ENCODE measurements at regions not wholly inside any gene's neighbourhood (a gene's known extent, or its start where the extent isn't known, plus 50 kb on each side); places are given as distances from the start of the nearest gene placed in this dataset.
"Not testable (repeated sequence)": the region's sequence is repeated elsewhere in the genome, so short reads cannot be mapped to it uniquely, and the experiment has no call there.

DNA sequence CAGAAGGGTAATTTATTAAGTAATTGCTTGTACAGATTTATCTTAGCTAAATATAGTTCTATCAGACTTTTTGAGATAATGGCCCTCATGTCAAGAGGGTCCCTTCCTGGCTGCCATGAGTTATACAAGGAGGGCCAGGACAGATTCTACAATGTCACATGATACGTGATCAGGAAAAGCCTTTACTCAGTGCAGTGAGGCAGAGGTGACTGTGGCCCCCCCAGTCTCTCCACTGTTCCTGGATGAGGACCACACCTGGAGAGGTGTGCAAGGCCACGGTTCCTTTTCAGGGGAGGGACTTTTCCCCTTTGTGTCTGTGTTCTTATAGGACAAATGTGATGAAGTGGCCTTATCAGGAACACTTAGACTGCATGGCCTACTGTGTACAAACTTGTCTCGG, 54.3 kb upstream of the LRCH1 start:
- no peak for DNase-seq

DNA sequence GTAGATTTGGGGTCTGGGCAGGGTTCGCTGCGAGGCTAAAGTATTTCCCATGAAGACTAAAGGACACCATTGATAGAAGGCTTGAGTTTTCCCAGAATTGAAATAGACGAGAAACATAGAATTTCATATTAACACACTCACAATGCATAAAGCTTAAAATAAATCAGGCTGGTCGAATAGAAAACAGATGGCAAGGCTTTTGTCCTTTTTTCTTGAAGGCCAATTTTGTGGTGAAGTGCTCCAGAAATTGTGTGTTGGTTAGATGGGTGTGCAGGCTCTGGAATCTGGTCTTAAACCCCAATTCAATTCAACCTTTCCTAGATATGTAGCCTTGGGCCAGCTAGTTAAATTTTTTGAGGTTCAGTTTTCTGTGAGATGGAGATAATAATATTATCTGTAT, 56.9 kb upstream of the LRCH1 start:
- no peak for DNase-seq

DNA sequence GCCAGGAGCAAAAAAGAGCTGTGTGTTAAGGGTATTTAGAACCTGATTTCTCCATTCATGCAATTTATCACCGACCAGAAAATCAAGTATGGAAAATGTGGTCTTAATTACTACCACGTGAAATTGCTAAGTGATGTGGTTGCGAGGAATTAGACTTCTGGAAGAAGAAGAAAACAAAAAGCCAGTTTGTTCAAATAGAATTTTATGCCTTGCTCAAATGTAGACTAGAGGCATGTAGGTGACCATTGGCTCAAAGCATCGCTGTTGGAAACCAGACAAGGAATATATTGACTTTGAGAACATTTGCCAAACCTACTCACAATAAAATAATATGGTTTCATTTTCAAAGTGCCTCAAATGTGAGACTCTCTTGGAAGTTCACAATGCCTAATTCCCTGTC, 57.3 kb upstream of the LRCH1 start:
- DNase-seq, result no peak

DNA sequence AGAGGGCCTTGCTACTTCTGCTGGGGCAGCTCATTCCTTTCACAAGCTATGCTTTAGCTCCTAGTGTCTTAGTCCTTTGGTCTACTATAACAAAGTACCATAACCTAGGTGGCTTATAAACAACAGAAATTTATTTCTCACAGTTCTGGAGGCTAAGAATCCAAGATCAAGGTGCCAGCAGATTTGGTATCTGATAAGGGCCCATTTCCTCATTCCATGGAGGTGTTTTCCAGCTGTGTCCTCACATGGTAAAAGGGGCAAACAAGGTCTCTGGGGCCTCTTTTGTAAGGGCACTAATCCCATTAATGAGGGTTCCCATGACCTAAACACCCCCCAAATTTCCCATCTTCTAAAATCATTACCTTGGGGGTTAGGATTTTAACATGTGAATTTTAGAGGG, 57.9 kb upstream of the LRCH1 start:
- DNase-seq, result no peak

DNA sequence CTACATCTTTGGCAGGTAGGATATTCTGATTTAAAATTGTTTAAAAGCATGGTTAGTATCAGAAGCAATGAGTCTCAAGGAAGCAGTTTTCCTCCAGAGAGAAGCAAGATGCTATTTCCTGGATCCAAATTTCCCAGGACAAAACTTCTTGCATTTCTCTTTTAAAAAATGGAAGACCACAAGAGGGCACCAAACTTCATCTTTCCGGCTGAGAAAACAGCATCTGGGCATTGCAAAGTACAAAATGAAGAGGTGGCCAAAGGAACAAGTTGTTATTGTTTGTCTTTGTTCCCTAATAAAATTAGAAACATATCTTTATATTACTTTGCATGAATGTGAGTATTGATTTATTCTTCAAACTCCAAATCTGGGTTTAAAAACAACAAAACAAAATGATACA, 60.0 kb upstream of the LRCH1 start:
- no peak for DNase-seq

DNA sequence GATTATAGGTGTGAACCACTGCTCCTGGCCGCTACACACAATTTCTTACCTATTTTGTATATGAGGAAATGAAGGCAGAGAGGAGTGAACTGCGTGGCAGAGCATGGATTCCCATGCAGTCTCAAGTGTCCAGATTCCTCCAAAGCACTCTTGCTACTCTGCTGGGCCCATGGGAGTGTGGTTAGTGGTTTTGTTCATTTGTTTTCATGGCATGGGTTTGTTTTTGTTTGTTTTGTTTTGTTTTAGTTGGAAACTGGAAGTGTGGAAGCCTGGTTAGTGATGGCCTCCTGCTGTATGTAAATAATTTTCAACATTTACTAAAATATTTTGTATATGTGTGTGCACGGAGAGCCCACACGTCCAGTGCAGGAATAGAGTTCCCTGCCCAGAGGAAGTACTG, 61.3 kb upstream of the LRCH1 start:
- DNase-seq, result no peak

DNA sequence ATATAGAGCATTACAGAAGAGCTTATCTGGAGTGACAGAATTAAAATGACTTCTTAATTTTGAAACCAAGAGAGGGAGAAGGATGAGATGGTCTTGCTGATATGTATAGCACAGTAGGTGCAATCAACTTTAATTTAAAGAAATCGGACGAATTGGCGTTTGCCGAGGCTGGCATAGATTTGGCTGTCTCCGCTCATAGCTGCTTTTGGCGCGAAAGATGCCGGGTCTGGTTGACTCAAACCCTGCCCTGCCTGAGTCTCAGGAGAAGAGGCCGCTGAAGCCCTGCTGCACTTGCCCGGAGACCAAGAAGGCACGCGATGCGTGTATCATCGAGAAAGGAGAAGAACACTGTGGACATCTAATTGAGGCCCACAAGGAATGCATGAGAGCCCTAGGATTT, 62.3 kb upstream of the LRCH1 start:
- DNase-seq, result not testable (repeated sequence)

DNA sequence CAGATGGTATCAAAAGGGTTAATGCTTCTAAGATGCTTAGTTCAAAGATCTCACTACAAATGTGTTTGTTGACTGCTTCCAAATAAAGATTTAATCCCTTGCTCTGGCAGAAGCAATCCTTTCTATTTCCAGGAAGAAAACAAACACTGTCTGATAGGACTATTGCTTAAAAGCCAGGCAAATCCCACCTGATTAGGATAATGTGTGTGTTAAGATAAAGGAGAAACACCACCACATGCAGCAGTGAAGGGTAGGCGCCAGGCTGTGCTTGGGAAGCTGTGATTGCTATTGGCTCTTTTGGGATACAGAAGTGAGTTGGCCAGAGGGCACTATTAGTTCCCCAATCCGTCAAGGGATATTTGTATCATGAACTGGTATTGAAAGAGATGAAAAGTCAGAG, 62.8 kb upstream of the LRCH1 start:
- no peak for DNase-seq

DNA sequence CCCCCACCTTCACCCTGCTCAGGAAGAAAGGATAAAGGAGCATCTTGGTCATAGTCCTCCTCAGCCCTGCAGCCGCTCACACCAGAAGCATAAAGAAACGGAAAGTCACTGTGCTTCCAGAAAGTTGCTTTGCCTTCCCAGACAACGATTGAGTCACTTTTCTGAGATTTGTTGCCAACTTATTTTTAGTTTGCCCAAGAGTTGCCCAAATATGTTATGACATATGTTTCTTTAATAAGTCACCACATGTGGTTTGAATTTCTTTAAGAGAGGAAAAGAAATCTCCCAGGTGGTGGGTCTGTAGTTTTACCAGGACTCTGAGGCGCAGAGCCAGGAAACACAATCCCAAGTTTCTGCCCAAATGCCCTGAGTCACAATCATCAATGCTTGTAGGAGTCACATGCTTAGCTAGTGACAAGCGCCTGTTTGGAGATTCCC, 63.4 kb upstream of the LRCH1 start:
- no peak for DNase-seq

DNA sequence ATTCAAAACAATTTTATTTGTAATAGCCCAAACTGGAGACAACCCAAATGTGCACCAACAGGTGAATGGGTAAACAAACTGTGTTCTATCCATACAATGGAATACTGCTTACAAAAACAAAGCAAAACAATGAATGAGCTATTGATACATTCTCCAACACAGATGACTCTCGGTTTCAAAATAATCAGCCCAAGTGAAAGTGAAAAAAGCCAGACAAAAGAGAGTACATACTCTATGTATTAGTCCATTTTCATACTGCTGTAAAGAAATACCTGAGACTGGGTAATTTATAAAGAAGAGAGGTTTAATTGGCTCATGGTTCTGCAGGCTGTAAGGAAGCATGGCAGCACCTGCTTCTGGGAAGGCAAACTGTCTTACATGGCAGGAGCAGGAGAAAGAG, 65.2 kb upstream of the LRCH1 start:
- DNase-seq, result no peak

DNA sequence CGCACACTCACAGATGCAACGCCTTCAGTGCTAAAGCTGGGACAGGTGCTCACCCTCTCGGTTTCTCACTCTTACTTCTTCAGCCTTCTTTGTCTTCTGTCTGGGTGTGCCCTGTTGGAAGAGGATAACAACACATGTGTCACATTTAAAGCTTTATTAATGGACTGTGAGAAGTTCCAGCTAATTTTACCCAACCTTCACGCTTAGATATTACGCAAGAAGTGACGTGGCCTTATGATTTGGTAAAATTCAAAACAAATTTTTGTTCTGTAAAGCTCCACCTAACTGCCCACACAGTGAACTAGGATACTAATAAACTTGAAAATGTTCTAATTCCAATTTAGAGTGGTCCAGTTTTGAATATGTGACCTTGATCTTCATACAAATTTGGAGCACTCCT, 66.7 kb upstream of the LRCH1 start:
- no peak for DNase-seq

DNA sequence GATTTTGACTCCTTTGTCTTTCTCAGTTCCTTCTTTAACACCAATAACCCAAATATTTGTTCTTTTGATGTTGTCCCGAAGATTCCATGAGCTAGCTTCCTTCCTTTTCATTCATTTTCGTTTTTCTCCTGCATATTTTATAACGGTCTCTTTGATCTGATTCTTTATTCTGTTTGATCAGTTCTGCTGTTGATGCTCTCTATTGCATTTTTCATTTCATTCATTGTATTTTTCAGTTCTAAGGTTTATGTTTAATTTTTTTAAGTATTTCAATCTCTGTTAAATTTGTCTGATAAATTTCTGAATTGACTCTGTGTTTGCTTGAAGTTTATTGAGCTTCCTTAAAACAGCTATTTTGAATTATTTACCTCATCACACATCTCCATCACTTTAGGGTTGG, 68.4 kb upstream of the LRCH1 start:
- DNase-seq, result no peak

DNA sequence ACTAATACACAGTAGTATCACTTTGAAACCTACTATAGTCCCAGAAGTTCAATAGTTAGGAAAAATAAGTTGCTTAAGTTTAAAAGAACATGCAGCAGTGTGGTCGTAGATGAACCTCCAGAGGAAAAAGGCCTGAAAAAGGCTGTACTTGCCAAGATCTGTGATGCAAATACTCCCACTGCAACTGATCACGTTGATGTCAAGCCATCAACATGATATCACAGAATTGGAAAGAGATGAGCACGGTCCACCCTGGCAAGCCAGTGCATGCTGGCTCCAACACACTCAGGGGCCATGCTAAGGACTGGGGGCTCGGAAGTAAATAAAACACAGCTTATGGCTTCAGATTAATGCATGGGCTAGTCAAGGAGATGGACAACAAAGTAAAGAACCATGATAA, 71.8 kb upstream of the LRCH1 start:
- no peak for DNase-seq

DNA sequence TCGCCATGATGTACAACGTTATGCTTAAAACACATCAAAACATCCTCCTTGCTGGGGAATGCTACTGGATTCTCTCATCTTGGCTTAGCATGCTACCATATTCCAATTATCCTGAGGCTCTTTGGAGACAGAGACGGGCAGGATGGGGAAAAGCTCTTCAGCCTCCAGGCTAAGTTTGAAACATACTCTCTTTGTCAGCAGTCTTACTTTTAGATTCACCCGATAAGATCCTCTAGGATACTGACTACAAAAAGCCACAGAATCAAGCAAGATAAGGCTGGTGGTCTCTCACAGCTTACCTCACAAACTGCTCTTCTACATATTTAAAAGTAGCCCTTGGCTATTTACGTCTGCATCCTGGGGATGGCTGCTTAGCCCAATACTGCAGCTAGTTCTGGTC, 72.8 kb upstream of the LRCH1 start:
- DNase-seq, result no peak

DNA sequence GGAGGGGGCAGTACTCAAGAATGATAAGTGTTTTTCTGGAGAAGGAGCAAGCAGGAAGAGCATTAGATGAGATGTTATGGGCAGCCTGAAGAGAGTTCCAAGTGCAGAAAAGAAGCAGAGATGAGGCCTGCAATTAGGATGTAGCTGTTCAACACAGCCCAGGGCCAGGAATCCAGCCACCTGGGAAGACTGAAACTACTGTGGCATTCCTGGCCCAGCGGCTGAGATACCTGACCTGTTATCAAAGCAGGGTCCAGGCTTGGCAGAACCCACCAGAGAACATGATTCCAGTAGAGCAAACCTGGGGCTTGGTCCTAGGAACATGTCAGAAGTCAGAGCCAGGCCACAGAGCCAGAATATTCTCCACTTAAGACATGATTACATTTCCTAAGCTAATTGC, 73.3 kb upstream of the LRCH1 start:
- DNase-seq, result no peak

DNA sequence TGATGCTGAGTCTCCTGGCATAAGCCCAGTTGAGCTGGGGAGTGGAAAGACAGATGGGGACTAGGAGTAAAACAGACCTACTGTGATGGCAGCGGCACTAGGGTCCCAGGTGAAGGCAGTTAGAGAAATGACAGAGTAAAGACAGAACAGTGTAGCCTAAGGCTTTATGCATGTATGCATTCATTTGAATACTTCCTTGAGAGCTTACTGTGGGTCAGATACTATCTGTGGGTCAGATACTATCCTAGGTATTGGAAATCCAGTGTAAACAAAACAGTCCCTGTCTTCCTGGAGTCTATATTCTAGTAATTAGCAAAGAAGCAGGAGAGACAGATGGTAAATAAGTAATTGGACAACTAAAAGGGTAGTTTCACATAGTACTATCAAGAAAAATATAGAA, 73.7 kb upstream of the LRCH1 start:
- DNase-seq, result no peak

DNA sequence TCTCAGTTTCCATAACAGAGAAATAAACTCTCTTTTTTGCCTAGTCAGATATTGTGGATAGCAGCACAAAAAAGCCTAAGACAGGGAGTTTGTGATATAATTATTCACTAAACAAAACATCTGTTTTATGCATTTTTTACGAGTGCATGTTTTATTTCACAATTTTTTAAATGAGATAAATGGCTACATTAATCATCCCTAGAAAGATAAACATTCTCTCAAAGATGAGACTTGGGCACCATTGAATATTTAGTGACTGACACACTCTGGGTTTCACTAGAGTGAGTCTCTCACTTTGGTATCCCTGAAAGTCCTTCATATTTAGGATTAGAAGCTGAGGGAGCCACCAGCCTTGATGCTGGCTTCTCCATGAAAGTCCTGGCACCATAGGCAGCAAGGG, 74.3 kb upstream of the LRCH1 start:
- no peak for DNase-seq

DNA sequence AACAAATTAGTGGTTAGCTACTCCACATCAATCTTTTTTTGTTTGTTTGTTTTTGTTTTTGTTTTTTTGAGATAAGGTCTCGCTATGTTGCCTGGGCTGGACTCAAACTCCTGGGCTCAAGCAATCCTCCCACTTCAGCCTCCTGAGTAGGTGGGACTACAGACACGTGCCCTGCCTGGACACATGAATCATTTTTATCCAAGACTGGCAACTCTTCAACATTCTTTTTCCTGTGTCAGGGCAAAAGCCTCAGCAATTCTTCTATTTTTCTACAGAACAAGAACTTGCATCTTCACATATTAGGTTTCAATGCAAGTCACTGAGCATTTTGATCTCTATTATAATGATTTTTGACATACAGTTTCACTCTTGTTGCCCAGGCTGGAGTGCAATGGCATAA, 76.8 kb upstream of the LRCH1 start:
- DNase-seq, result no peak

DNA sequence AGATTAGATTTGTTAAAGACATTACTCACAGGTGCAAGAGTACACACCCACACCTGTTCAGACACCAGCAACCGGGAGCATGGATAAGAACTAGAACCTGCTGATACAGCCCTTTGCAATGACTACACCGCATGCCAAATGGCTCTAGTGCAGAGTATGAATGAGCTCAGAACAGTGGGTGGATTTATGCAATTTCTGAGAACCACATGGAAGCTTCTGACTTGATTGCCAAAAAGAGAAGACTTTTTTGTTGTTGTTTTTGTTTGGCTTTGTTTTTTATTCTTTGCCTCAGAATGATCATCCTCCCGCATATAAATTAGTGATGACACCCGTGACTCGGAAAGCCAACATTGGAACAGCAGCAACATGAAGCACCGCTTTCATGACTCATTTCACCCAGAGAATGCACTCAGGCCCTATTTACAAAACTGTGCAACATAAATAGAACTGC, 77.4 kb upstream of the LRCH1 start:
- DNase-seq, result no peak

DNA sequence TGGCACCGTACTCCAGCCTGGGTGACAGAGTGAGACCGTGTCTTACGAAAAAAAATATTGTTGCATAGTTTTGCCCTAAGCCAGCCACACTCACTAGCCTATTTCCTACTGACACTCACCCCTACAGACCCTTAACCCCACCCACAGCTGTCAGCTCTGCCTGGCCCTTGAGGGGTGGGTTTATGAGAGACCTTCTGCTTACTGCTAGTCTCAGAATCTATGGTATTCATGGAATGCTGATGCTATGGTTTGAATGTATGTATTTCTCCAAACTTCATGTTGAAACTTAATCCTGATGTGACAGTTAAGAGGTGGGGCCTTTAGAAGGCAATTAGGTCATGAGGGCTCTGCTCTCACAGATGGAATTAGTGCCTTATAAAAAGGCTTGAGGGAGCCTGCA, 79.2 kb upstream of the LRCH1 start:
- no peak for DNase-seq

DNA sequence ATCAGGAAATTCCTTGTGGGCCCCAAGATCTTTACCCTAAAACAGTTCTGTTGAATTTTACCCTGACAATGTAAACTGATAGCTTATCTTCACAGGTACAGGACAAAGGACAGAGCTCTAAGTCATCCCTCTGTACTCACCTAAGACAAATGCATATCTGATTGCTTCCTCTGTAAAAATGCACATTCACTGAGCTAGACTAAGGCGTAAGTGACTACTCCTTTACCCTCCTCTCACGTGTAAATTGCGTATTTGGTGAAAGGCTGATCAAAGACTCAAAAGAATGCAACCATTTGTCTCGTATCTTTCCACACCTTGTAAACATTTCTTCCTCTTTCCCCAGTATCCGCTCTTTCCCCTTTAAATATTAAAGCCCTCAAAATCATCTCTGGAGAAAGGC, 80.6 kb upstream of the LRCH1 start:
- no peak for DNase-seq

DNA sequence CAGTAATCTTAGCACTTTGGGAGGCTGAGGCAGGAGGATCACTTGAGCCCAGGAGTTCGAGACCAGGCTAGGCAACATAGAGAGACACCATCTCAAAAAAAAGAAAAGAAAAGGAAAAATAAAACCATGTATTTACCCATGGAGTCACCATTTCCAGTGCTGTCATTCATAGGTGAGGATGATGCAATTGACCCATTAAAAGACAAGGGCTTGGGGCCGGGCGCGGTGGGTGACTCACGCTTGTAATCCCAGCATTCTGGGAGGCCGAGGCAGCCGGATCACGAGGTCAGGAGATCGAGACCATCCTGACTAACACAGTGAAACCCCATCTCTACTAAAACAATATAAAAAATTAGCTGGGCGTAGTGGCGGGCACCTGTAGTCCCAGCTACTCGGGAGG, 82.6 kb upstream of the RUBCNL start:
- not testable (repeated sequence) for DNase-seq

DNA sequence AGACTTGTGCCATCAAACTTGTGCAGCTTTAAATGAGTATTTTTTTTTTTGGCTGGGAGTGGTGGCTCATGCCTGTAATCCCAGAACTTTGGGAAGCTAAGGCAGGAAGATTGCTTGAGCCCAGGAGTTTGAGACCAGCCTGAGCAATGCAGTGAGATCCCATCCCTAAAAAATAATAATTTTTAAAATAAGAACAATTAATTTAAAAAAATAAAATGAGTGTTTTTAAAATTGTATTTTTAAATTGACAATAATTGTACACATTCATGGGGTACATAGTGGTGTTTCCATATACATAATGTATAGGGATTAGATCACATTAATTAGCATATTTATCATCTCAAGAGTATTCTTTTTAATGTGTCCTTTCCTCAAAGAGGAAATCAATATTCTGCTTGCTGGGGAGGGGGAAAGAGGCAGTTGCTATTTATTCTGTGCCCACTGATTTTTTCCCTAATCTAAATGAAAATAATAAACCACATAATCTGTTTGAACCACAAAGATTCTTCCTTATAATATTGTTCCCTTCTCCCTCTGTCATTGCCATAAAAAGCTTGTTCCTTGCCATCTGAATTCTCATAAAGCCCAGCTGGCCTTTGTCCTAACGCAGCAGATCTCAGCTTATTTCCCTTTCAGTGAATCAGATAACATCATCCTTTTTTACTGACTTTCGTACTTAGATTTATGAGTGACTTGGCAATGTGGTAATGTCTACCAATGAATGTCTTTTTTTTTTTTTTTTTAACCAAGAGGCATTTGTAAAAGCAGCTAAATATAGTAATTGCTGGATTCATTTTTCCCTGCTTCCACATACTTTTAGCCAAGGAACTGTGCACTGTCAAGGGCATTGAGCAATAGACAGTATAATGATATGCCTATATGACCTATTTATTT, 81.8 kb upstream of the RUBCNL start:
- DNase-seq, result no peak

DNA sequence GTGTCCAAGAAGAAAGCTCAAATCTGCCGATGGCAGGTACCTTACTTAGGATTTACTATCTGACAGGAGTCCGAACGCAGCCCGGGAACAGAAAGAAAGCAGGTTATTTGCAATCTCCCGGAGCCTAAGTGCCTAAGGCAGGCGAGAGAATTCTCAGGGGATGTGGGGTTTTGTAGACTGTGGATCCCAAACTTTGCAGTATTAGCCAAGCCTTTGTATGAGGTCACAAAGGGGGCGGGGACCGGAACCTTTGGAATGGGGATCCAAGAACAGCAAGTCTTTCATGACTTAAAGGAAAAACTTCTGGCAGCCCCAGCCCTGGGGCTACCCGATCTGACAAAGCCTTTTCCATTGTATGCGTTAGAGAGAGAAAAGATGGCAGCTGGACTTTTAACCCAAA, 80.6 kb upstream of the RUBCNL start:
- DNase-seq, result not testable (repeated sequence)

DNA sequence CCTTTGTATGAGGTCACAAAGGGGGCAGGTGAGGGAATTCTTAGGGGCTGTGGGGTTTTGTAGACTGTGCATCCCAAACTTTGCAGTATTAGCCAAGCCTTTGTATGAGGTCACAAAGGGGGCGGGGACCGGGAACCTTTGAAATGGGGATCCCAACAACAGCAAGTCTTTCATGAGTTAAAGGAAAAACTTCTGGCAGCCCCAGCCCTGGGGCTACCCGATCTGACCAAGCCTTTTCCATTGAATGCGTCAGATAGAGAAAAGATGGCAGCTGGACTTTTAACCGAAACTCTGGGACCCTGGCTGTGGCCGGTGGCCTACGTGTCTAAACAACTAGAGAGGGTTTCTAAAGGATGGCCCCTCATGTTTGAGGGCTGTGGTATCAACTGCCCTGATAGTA, 79.0 kb upstream of the RUBCNL start:
- DNase-seq, result not testable (repeated sequence)

Data from CD4-positive, alpha-beta T cell treated with Interleukin-15 for 1 hour (primary cell).